HepG2 (cell line): ENCODE measurements at regions not wholly inside any gene's neighbourhood (a gene's known extent, or its start where the extent isn't known, plus 50 kb on each side); places are given as distances from the start of the nearest gene placed in this dataset.

ENCODE experiments used
- ATAC-seq: fragments of 200-7000 bp; cut with Tn5 transposase; 3 replicates; pipeline ENCODE4 v1.9.1; 2020; ENCODE audit warnings: mild to moderate bottlenecking, moderate library complexity
- BruUV-seq: library from RNA; stranded (reverse); fragments of 400-500 nt; replicated peaks from 2 replicates; lab custom pipeline; 2021; lab: Mats Ljungman, UMichigan
- CTCF ChIA-PET: fragments of 300-600 bp; formaldehyde crosslinking; extraction: SDS; loops from one replicate; lab custom pipeline; 2021; ENCODE audit warnings: low total read pairs, inconsistent platforms, low intra/inter-chr PET ratio; lab: Yijun Ruan, JAX
- POLR2A ChIA-PET: fragments of 350-600 bp; sonication (Branson Sonifier 250); formaldehyde crosslinking; loops from one replicate; lab custom pipeline; 2020; ENCODE audit warnings: antibody characterized with exemption, inconsistent platforms; lab: Yijun Ruan, JAX
- DNase-seq: peaks from one replicate; pipeline ENCODE4 v3.0.0-alpha.2; 2015; ENCODE audit warnings: low spot score
- FAIRE-seq: peaks from 3 replicates; lab custom pipeline; 2011; peaks lifted over from hg19 to GRCh38; lab: Jason Lieb, UNC
- H2AFZ ChIP-seq: one replicate; pipeline ENCODE4 v1.6.1; 2011; ENCODE audit warnings: low read length, inconsistent platforms
- H3K27ac ChIP-seq: fragments of 300-600 bp; 3 replicates; pipeline ENCODE4 v1.8.0; 2011; ENCODE audit warnings: mixed run types, mild to moderate bottlenecking, mixed read lengths, low read length, inconsistent platforms; ENCODE audit not compliant: insufficient read depth; ENCODE audit errors: extremely low read length
- H3K27me3 ChIP-seq, 2 experiments: fragments of 200-600 bp in 1 of 2; 2 replicates in 1 of 2; 3 replicates in 1 of 2; pipeline versions ENCODE4 v1.6.0 to v1.8.0; 2011; ENCODE audit warnings: low read length in 2 of 2, mild to moderate bottlenecking in 2 of 2, moderate library complexity in 2 of 2, inconsistent platforms in 1 of 2; ENCODE audit not compliant: insufficient read depth in 2 of 2, control insufficient read depth in 1 of 2
- H3K36me3 ChIP-seq, 2 experiments: fragments of 200-600 bp in 1 of 2; replicated peaks in 1 of 2; 2 replicates in 1 of 2; 3 replicates in 1 of 2; pipeline versions ENCODE4 v1.5.1 to v1.8.0; 2011; ENCODE audit warnings: low read length in 2 of 2, inconsistent platforms in 1 of 2; ENCODE audit not compliant: insufficient read depth in 2 of 2, control insufficient read depth in 1 of 2
- H3K4me1 ChIP-seq: 2 replicates; pipeline ENCODE4 v1.5.1; 2012; ENCODE audit warnings: low read length, inconsistent platforms; ENCODE audit not compliant: insufficient read depth
- H3K4me2 ChIP-seq: 2 replicates; pipeline ENCODE4 v1.6.0; 2011; ENCODE audit warnings: low read depth, low read length, inconsistent platforms
- H3K4me3 ChIP-seq, 3 experiments: fragments of 200-600 bp in 1 of 3; sonication (generic), shearing (Covaris generic) in 1 of 3; replicated peaks in 1 of 3; 2 replicates each; pipeline ENCODE4 v1.5.1; 2011 to 2016; ENCODE audit warnings: low read length in 3 of 3, inconsistent platforms in 2 of 3, low read depth in 2 of 3, mild to moderate bottlenecking in 2 of 3, control low read depth in 1 of 3, mixed read lengths in 1 of 3; ENCODE audit not compliant: insufficient read depth in 1 of 3
- H3K79me2 ChIP-seq: one replicate; pipeline ENCODE4 v1.6.1; 2011; ENCODE audit warnings: low read length, inconsistent platforms; ENCODE audit not compliant: insufficient read depth
- H3K9ac ChIP-seq: 2 replicates; pipeline ENCODE4 v1.6.0; 2011; ENCODE audit warnings: mild to moderate bottlenecking, low read depth, low read length, inconsistent platforms; ENCODE audit not compliant: insufficient read depth
- H3K9me3 ChIP-seq: 2 replicates; pipeline ENCODE4 v1.5.1; 2012; ENCODE audit warnings: mild to moderate bottlenecking, low read length
- H4K20me1 ChIP-seq: 2 replicates; pipeline ENCODE4 v1.6.0; 2011; ENCODE audit warnings: inconsistent platforms, mild to moderate bottlenecking, low read length, moderate library complexity; ENCODE audit not compliant: insufficient read depth
- NCOA2 ChIP-seq: sonication (generic); formaldehyde crosslinking; IDR thresholded peaks from 2 replicates; pipeline ENCODE4 v1.8.0; 2022; ENCODE audit warnings: inconsistent platforms
- PCBP2 ChIP-seq: fragments of 200-400 bp; formaldehyde crosslinking; optimal IDR thresholded peaks from 2 replicates; pipeline ENCODE3; 2018; ENCODE audit warnings: low read length, low read depth; ENCODE audit not compliant: poor library complexity, severe bottlenecking
- RFX5 ChIP-seq: IDR thresholded peaks from 2 replicates; pipeline ENCODE4 v1.6.1; 2011; ENCODE audit warnings: low read depth, low read length, improper control_type of control experiment
- SMAD3 ChIP-seq: sonication (generic); formaldehyde crosslinking; IDR thresholded peaks from 2 replicates; pipeline ENCODE4 v1.4.0; 2020; ENCODE audit warnings: missing genetic modification reagents
- SMC3 ChIP-seq: IDR thresholded peaks from 2 replicates; pipeline ENCODE4 v1.6.1; 2011; ENCODE audit warnings: low read length, improper control_type of control experiment
- SOX6 ChIP-seq, 2 experiments: fragments of 450-650 bp in 1 of 2; sonication (generic) in 1 of 2; formaldehyde crosslinking in 1 of 2; IDR thresholded peaks; 2 replicates each; pipeline versions ENCODE4 v1.4.0 to v1.6.1; 2017 to 2020; ENCODE audit warnings: antibody characterized with exemption in 1 of 2, mild to moderate bottlenecking in 1 of 2, missing genetic modification reagents in 1 of 2
- TRIM24 ChIP-seq: sonication (generic); formaldehyde crosslinking; IDR thresholded peaks from 2 replicates; pipeline ENCODE4 v1.8.0; 2022; ENCODE audit warnings: mild to moderate bottlenecking, missing genetic modification reagents
- ZBTB3 ChIP-seq: sonication (generic); formaldehyde crosslinking; IDR thresholded peaks from 2 replicates; pipeline ENCODE4 v1.4.0; 2020; ENCODE audit warnings: low read depth, mild to moderate bottlenecking, moderate library complexity, missing genetic modification reagents, borderline replicate concordance
- ZNF496 ChIP-seq: sonication (generic); formaldehyde crosslinking; IDR thresholded peaks from 2 replicates; pipeline ENCODE4 v1.8.1; 2023; ENCODE audit warnings: mild to moderate bottlenecking, moderate library complexity, missing genetic modification reagents; ENCODE audit not compliant: insufficient replicate concordance
- ZNF850 ChIP-seq: sonication (generic); formaldehyde crosslinking; conservative IDR thresholded peaks from 2 replicates; pipeline ENCODE4 v1.9.0; 2021; ENCODE audit warnings: mild to moderate bottlenecking, missing genetic modification reagents
- WGBS: methylation state at CpG from one replicate; pipeline ENCODE4 v1.1.6; 2017; ENCODE audit warnings: low lambda C conversion rate; 5-methylcytosine and 5-hydroxymethylcytosine counted together
- in situ Hi-C: cut with HindIII; loops from 2 replicates; pipeline ENCODE4 v1.10.0; 2017; ENCODE audit warnings: low pct_unique_long_range_greater_than_20kb; ENCODE audit not compliant: extremely low pct_ligation_motif_present
- intact Hi-C: fragments of 100-400 bp; cut with micrococcal nuclease; formaldehyde crosslinking; loops from one replicate; pipeline ENCODE4 v1.10.0; 2022; ENCODE audit not compliant: unreplicated experiment
- TF ChIP-seq, protein P1 (sequence below): sonication (generic); formaldehyde crosslinking; IDR thresholded peaks from 2 replicates; pipeline ENCODE4 v1.4.0; 2020; ENCODE audit warnings: mild to moderate bottlenecking, missing genetic modification reagents
- TF ChIP-seq, protein P2 (sequence below): IDR thresholded peaks from 2 replicates; pipeline ENCODE4 v1.6.1; 2016; ENCODE audit warnings: missing compliant biosample characterization, missing genetic modification reagents, borderline replicate concordance
- TF ChIP-seq, protein P3 (sequence below): sonication (generic); formaldehyde crosslinking; IDR thresholded peaks from 2 replicates; pipeline ENCODE4 v1.8.0; 2022; ENCODE audit warnings: missing genetic modification reagents, low read depth, mild to moderate bottlenecking, borderline replicate concordance
- TF ChIP-seq, protein P4 (sequence below): sonication (generic); formaldehyde crosslinking; IDR thresholded peaks from 2 replicates; pipeline ENCODE4 v1.9.0; 2021; ENCODE audit warnings: missing genetic modification reagents, mild to moderate bottlenecking, borderline replicate concordance

DNA sequence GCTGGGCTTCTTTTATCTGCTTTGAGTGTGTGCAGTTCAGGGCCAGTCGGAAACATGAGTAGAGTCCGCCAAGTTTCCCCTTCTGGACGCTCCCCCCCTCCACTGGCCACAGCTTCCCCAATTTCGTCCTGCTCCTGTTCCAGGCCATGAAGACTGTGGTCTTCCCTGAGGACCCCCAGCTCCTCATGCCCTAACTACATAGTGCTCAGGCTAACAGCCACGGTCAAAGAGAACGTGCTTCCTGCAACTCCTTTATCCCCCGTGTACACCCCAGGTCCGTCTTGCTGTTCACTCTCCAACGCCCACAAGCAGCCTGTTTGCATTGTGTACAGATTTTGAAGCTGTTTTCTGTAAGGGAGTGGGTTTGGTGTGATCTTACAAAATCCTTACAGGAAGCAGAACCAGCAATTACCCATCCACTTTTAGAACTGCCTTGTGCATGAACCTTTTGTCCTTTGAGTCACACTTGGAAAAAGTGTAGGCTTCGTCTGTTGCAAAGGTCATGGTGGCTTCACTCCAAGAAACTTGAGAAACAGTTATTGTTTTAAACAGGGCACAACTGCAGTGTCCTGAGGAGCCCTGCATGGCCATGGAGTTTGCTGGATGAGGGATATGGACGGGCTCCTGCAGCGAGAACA lies 77.0 kb upstream of the FAM20C start:
- Histone ChIP-seq H3K27me3 (peaks cover 2 to 34% of the 10 kb centered on the region in 2 experiments; a peak in 4 of 5 replicates), H3K4me3 (no peak overlapping the region), H3K79me2 (no peaks in the 10 kb centered on the region), H3K4me1 (peaks cover 2% of the 10 kb centered on the region), H2AFZ (no peak overlapping the region), H3K4me2 (no peak overlapping the region), H3K27ac (no peak overlapping the region), H4K20me1 (no peaks in the 10 kb centered on the region), H3K9me3 (no peaks in the 10 kb centered on the region), H3K36me3 (no peaks in the 10 kb centered on the region), H3K9ac (no peak overlapping the region)
- ATAC-seq, result no peak
- TF ChIP-seq, protein P1, sequence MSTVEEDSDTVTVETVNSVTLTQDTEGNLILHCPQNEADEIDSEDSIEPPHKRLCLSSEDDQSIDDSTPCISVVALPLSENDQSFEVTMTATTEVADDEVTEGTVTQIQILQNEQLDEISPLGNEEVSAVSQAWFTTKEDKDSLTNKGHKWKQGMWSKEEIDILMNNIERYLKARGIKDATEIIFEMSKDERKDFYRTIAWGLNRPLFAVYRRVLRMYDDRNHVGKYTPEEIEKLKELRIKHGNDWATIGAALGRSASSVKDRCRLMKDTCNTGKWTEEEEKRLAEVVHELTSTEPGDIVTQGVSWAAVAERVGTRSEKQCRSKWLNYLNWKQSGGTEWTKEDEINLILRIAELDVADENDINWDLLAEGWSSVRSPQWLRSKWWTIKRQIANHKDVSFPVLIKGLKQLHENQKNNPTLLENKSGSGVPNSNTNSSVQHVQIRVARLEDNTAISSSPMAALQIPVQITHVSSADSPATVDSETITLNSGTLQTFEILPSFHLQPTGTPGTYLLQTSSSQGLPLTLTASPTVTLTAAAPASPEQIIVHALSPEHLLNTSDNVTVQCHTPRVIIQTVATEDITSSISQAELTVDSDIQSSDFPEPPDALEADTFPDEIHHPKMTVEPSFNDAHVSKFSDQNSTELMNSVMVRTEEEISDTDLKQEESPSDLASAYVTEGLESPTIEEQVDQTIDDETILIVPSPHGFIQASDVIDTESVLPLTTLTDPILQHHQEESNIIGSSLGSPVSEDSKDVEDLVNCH (CRISPR knock-in tag), result no peak
- no peak for TF ChIP-seq ZBTB3 (CRISPR knock-in tag)
- no peak for TF ChIP-seq ZNF850
- TF ChIP-seq RFX5, result no peak
- no peak for TF ChIP-seq SMAD3 (CRISPR knock-in tag)
- TF ChIP-seq SOX6 (IDR thresholded peaks at IDR 0.05), result no peak
- no peak for TF ChIP-seq SOX6 (CRISPR knock-in tag; IDR thresholded peaks at IDR 0.05)
- TF ChIP-seq, protein P2, sequence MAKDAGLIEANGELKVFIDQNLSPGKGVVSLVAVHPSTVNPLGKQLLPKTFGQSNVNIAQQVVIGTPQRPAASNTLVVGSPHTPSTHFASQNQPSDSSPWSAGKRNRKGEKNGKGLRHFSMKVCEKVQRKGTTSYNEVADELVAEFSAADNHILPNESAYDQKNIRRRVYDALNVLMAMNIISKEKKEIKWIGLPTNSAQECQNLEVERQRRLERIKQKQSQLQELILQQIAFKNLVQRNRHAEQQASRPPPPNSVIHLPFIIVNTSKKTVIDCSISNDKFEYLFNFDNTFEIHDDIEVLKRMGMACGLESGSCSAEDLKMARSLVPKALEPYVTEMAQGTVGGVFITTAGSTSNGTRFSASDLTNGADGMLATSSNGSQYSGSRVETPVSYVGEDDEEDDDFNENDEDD (CRISPR knock-in tag), result no peak
- TF ChIP-seq ZNF496 (CRISPR knock-in tag), result no peak
- TF ChIP-seq SMC3, result no peak
- TF ChIP-seq, protein P3, sequence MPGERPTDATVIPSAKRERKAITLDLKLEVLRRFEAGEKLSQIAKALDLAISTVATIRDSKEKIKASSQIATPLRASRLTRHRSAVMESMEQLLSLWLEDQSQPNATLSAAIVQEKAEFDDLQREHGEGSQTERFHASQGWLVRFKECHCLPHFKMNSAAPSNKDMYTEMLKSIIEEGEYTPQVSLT, result no peak
- no peak for TF ChIP-seq TRIM24
- TF ChIP-seq, protein P4, sequence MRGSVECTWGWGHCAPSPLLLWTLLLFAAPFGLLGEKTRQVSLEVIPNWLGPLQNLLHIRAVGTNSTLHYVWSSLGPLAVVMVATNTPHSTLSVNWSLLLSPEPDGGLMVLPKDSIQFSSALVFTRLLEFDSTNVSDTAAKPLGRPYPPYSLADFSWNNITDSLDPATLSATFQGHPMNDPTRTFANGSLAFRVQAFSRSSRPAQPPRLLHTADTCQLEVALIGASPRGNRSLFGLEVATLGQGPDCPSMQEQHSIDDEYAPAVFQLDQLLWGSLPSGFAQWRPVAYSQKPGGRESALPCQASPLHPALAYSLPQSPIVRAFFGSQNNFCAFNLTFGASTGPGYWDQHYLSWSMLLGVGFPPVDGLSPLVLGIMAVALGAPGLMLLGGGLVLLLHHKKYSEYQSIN (CRISPR knock-in tag), result no peak
- no peak for TF ChIP-seq NCOA2 (CRISPR knock-in tag)
- no peak for TF ChIP-seq PCBP2
- no peak for DNase-seq
- intact Hi-C loops, result no loop called here
- no TSS peak for BruUV-seq
- ChIA-PET POLR2A (no interaction called here), CTCF (no interaction called here)
- FAIRE-seq, result no peak
- WGBS, result 43% methylated on average over 12 of the region's 12 CpGs
- in situ Hi-C loops, result no loop called here
